ENCODE measurements at regions not wholly inside any gene's neighbourhood (a gene's known extent, or its start where the extent isn't known, plus 50 kb on each side); places are given as distances from the start of the nearest gene placed in this dataset.

DNA sequence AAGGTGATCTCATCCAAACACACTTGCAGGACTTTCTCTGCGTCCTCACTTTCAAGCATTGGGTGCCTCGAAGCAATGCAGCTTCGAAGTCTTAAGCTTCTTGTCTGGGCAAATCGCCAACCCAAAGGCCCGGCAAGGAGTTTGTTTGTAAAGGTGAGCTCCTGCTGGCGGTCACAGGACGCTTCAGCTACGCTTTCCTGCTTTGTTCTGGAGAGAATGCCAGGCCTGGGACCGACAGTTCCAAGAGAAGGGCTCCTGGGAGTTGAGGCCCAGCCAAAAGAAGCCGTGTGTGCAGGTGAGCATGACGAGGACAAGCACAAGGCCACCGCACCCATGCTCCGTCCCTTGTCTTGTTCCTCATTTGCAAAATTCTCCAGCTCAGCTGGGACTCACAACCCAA is 106.6 kb upstream of the DOCK1 start (continued):
- TF ChIP-seq, protein P1, sequence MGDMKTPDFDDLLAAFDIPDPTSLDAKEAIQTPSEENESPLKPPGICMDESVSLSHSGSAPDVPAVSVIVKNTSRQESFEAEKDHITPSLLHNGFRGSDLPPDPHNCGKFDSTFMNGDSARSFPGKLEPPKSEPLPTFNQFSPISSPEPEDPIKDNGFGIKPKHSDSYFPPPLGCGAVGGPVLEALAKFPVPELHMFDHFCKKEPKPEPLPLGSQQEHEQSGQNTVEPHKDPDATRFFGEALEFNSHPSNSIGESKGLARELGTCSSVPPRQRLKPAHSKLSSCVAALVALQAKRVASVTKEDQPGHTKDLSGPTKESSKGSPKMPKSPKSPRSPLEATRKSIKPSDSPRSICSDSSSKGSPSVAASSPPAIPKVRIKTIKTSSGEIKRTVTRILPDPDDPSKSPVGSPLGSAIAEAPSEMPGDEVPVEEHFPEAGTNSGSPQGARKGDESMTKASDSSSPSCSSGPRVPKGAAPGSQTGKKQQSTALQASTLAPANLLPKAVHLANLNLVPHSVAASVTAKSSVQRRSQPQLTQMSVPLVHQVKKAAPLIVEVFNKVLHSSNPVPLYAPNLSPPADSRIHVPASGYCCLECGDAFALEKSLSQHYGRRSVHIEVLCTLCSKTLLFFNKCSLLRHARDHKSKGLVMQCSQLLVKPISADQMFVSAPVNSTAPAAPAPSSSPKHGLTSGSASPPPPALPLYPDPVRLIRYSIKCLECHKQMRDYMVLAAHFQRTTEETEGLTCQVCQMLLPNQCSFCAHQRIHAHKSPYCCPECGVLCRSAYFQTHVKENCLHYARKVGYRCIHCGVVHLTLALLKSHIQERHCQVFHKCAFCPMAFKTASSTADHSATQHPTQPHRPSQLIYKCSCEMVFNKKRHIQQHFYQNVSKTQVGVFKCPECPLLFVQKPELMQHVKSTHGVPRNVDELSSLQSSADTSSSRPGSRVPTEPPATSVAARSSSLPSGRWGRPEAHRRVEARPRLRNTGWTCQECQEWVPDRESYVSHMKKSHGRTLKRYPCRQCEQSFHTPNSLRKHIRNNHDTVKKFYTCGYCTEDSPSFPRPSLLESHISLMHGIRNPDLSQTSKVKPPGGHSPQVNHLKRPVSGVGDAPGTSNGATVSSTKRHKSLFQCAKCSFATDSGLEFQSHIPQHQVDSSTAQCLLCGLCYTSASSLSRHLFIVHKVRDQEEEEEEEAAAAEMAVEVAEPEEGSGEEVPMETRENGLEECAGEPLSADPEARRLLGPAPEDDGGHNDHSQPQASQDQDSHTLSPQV (IDR thresholded peaks at IDR 0.05): no peak
- TF ChIP-seq, protein P2, sequence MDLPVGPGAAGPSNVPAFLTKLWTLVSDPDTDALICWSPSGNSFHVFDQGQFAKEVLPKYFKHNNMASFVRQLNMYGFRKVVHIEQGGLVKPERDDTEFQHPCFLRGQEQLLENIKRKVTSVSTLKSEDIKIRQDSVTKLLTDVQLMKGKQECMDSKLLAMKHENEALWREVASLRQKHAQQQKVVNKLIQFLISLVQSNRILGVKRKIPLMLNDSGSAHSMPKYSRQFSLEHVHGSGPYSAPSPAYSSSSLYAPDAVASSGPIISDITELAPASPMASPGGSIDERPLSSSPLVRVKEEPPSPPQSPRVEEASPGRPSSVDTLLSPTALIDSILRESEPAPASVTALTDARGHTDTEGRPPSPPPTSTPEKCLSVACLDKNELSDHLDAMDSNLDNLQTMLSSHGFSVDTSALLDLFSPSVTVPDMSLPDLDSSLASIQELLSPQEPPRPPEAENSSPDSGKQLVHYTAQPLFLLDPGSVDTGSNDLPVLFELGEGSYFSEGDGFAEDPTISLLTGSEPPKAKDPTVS (IDR thresholded peaks at IDR 0.05; ENCODE audit: low read depth, low read length): no peak
- TF ChIP-seq RBBP5 (conservative IDR thresholded peaks at IDR 0.05): no peak
- TF ChIP-seq, protein P3, sequence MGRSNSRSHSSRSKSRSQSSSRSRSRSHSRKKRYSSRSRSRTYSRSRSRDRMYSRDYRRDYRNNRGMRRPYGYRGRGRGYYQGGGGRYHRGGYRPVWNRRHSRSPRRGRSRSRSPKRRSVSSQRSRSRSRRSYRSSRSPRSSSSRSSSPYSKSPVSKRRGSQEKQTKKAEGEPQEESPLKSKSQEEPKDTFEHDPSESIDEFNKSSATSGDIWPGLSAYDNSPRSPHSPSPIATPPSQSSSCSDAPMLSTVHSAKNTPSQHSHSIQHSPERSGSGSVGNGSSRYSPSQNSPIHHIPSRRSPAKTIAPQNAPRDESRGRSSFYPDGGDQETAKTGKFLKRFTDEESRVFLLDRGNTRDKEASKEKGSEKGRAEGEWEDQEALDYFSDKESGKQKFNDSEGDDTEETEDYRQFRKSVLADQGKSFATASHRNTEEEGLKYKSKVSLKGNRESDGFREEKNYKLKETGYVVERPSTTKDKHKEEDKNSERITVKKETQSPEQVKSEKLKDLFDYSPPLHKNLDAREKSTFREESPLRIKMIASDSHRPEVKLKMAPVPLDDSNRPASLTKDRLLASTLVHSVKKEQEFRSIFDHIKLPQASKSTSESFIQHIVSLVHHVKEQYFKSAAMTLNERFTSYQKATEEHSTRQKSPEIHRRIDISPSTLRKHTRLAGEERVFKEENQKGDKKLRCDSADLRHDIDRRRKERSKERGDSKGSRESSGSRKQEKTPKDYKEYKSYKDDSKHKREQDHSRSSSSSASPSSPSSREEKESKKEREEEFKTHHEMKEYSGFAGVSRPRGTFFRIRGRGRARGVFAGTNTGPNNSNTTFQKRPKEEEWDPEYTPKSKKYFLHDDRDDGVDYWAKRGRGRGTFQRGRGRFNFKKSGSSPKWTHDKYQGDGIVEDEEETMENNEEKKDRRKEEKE (IDR thresholded peaks at IDR 0.05): no peak
- no peak for TF ChIP-seq KAT2A (conservative IDR thresholded peaks at IDR 0.05; ENCODE audit: control insufficient read depth, low read depth, low read length)
- TF ChIP-seq IKZF1 (conservative IDR thresholded peaks at IDR 0.05): no peak
- TF ChIP-seq, protein P4, sequence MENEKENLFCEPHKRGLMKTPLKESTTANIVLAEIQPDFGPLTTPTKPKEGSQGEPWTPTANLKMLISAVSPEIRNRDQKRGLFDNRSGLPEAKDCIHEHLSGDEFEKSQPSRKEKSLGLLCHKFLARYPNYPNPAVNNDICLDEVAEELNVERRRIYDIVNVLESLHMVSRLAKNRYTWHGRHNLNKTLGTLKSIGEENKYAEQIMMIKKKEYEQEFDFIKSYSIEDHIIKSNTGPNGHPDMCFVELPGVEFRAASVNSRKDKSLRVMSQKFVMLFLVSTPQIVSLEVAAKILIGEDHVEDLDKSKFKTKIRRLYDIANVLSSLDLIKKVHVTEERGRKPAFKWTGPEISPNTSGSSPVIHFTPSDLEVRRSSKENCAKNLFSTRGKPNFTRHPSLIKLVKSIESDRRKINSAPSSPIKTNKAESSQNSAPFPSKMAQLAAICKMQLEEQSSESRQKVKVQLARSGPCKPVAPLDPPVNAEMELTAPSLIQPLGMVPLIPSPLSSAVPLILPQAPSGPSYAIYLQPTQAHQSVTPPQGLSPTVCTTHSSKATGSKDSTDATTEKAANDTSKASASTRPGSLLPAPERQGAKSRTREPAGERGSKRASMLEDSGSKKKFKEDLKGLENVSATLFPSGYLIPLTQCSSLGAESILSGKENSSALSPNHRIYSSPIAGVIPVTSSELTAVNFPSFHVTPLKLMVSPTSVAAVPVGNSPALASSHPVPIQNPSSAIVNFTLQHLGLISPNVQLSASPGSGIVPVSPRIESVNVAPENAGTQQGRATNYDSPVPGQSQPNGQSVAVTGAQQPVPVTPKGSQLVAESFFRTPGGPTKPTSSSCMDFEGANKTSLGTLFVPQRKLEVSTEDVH (IDR thresholded peaks at IDR 0.05; ENCODE audit: low read depth, partially characterized antibody): no peak
- no peak for TF ChIP-seq ZNF384 (IDR thresholded peaks at IDR 0.05; ENCODE audit: borderline replicate concordance, low read depth, low read length)
- no peak for TF ChIP-seq MYC (IDR thresholded peaks at IDR 0.05; ENCODE audit: insufficient read depth, insufficient read length, insufficient replicate concordance, low read length, severe bottlenecking)
- TF ChIP-seq CREB1 (IDR thresholded peaks at IDR 0.05; ENCODE audit: low read depth): no peak

Measured in GM12878 (cell line).